ENCODE measurements at regions not wholly inside any gene's neighbourhood (a gene's known extent, or its start where the extent isn't known, plus 50 kb on each side); places are given as distances from the start of the nearest gene placed in this dataset.

- H3K9ac ChIP-seq (ENCODE audit: insufficient read length, low read depth): peak overlapping the region; percentile 63
- TF ChIP-seq YY1 (IDR thresholded peaks at IDR 0.05; ENCODE audit: insufficient read depth, insufficient read length) (no peak), ZNF274 (IDR thresholded peaks at IDR 0.05; ENCODE audit: low read depth, low read length) (no peak), SUZ12 (IDR thresholded peaks at IDR 0.05; ENCODE audit: extremely low read depth, insufficient read depth, insufficient read length) (no peak)
- H3K27me3 ChIP-seq (ENCODE audit: insufficient read depth, insufficient read length): no peaks in the 10 kb centered on the region
- peaks cover 3% of the 10 kb centered on the region for H3K4me1 ChIP-seq (ENCODE audit: insufficient read depth, insufficient read length)
- H3K4me3 ChIP-seq (ENCODE audit: insufficient read length, low read depth): peak overlapping the region; percentile 53
- no peaks in the 10 kb centered on the region for H3K9me3 ChIP-seq (ENCODE audit: insufficient read depth, low read length)
- peaks cover 4% of the 10 kb centered on the region for H3K36me3 ChIP-seq (ENCODE audit: insufficient read depth, insufficient read length, low read length)
- peak; percentile 98 for DNase-seq (ENCODE audit: low read depth, low spot score)
Measured at GRCh38 chr7:66413379-66414114, 208.4 kb downstream of the TPST1 start.

GRCh38 chr7:66415659-66416265, 210.6 kb downstream of the TPST1 start:
- peaks cover under 1% of the 10 kb centered on the region for H3K36me3 ChIP-seq (ENCODE audit: insufficient read depth, insufficient read length, low read length)
- peaks cover 3% of the 10 kb centered on the region for H3K4me1 ChIP-seq (ENCODE audit: insufficient read depth, insufficient read length)
- DNase-seq (ENCODE audit: low read depth, low spot score): no peak
- H3K27me3 ChIP-seq (ENCODE audit: insufficient read depth, insufficient read length): no peaks in the 10 kb centered on the region
- H3K9ac ChIP-seq (ENCODE audit: insufficient read length, low read depth): no peak overlapping the region
- H3K9me3 ChIP-seq (ENCODE audit: insufficient read depth, low read length): no peaks in the 10 kb centered on the region
- TF ChIP-seq SUZ12 (IDR thresholded peaks at IDR 0.05; ENCODE audit: extremely low read depth, insufficient read depth, insufficient read length): no peak
- TF ChIP-seq YY1 (IDR thresholded peaks at IDR 0.05; ENCODE audit: insufficient read depth, insufficient read length): no peak
- TF ChIP-seq ZNF274 (IDR thresholded peaks at IDR 0.05; ENCODE audit: low read depth, low read length): no peak
- H3K4me3 ChIP-seq (ENCODE audit: insufficient read length, low read depth): no peak overlapping the region

GRCh38 chr7:66418537-66418936, 210.1 kb upstream of the KCTD7 start:
- TF ChIP-seq SUZ12 (IDR thresholded peaks at IDR 0.05; ENCODE audit: extremely low read depth, insufficient read depth, insufficient read length): no peak
- TF ChIP-seq YY1 (IDR thresholded peaks at IDR 0.05; ENCODE audit: insufficient read depth, insufficient read length): no peak
- TF ChIP-seq ZNF274 (IDR thresholded peaks at IDR 0.05; ENCODE audit: low read depth, low read length): no peak
- H3K9me3 ChIP-seq (ENCODE audit: insufficient read depth, low read length): no peaks in the 10 kb centered on the region

GRCh38 chr7:66419210-66419609, 209.5 kb upstream of the KCTD7 start:
- Histone ChIP-seq H3K9ac (ENCODE audit: insufficient read length, low read depth) (no peak overlapping the region), H3K36me3 (ENCODE audit: insufficient read depth, insufficient read length, low read length) (peaks cover 4% of the 10 kb centered on the region), H3K4me1 (ENCODE audit: insufficient read depth, insufficient read length) (no peaks in the 10 kb centered on the region), H3K9me3 (ENCODE audit: insufficient read depth, low read length) (no peaks in the 10 kb centered on the region), H3K4me3 (ENCODE audit: insufficient read length, low read depth) (no peak overlapping the region), H3K27me3 (ENCODE audit: insufficient read depth, insufficient read length) (no peaks in the 10 kb centered on the region)
- TF ChIP-seq ZNF274 (IDR thresholded peaks at IDR 0.05; ENCODE audit: low read depth, low read length): no peak
- no peak for TF ChIP-seq SUZ12 (IDR thresholded peaks at IDR 0.05; ENCODE audit: extremely low read depth, insufficient read depth, insufficient read length)
- TF ChIP-seq YY1 (IDR thresholded peaks at IDR 0.05; ENCODE audit: insufficient read depth, insufficient read length): no peak
- no peak for DNase-seq (ENCODE audit: low read depth, low spot score)

More at GRCh38 chr7:66418537-66418936, 210.1 kb upstream of the KCTD7 start:
- Histone ChIP-seq H3K36me3 (ENCODE audit: insufficient read depth, insufficient read length, low read length) (peaks cover 2% of the 10 kb centered on the region), H3K9ac (ENCODE audit: insufficient read length, low read depth) (no peak overlapping the region), H3K4me3 (ENCODE audit: insufficient read length, low read depth) (no peak overlapping the region), H3K27me3 (ENCODE audit: insufficient read depth, insufficient read length) (no peaks in the 10 kb centered on the region), H3K4me1 (ENCODE audit: insufficient read depth, insufficient read length) (peaks cover 3% of the 10 kb centered on the region)
- no peak for DNase-seq (ENCODE audit: low read depth, low spot score)

- Histone ChIP-seq H3K4me1 (ENCODE audit: insufficient read depth, insufficient read length) (no peaks in the 10 kb centered on the region), H3K36me3 (ENCODE audit: insufficient read depth, insufficient read length, low read length) (peaks cover 9% of the 10 kb centered on the region), H3K9me3 (ENCODE audit: insufficient read depth, low read length) (no peaks in the 10 kb centered on the region), H3K4me3 (ENCODE audit: insufficient read length, low read depth) (no peak overlapping the region), H3K27me3 (ENCODE audit: insufficient read depth, insufficient read length) (no peaks in the 10 kb centered on the region), H3K9ac (ENCODE audit: insufficient read length, low read depth) (no peak overlapping the region)
- no peak for DNase-seq (ENCODE audit: low read depth, low spot score)
- TF ChIP-seq SUZ12 (IDR thresholded peaks at IDR 0.05; ENCODE audit: extremely low read depth, insufficient read depth, insufficient read length) (no peak), ZNF274 (IDR thresholded peaks at IDR 0.05; ENCODE audit: low read depth, low read length) (no peak), YY1 (IDR thresholded peaks at IDR 0.05; ENCODE audit: insufficient read depth, insufficient read length) (no peak)
Measured at GRCh38 chr7:66421830-66422475, 206.7 kb upstream of the KCTD7 start.

- Histone ChIP-seq H3K9me3 (ENCODE audit: insufficient read depth, low read length) (no peaks in the 10 kb centered on the region), H3K27me3 (ENCODE audit: insufficient read depth, insufficient read length) (no peaks in the 10 kb centered on the region), H3K9ac (ENCODE audit: insufficient read length, low read depth) (no peak overlapping the region), H3K4me3 (ENCODE audit: insufficient read length, low read depth) (no peak overlapping the region), H3K4me1 (ENCODE audit: insufficient read depth, insufficient read length) (no peaks in the 10 kb centered on the region), H3K36me3 (ENCODE audit: insufficient read depth, insufficient read length, low read length) (peaks cover 9% of the 10 kb centered on the region)
- TF ChIP-seq ZNF274 (IDR thresholded peaks at IDR 0.05; ENCODE audit: low read depth, low read length) (no peak), SUZ12 (IDR thresholded peaks at IDR 0.05; ENCODE audit: extremely low read depth, insufficient read depth, insufficient read length) (no peak), YY1 (IDR thresholded peaks at IDR 0.05; ENCODE audit: insufficient read depth, insufficient read length) (no peak)
- no peak for DNase-seq (ENCODE audit: low read depth, low spot score)
Measured at GRCh38 chr7:66423729-66424128, 205.0 kb upstream of the KCTD7 start.

- Histone ChIP-seq H3K9ac (ENCODE audit: insufficient read length, low read depth) (no peak overlapping the region), H3K36me3 (ENCODE audit: insufficient read depth, insufficient read length, low read length) (peaks cover 9% of the 10 kb centered on the region), H3K4me3 (ENCODE audit: insufficient read length, low read depth) (no peak overlapping the region), H3K27me3 (ENCODE audit: insufficient read depth, insufficient read length) (no peaks in the 10 kb centered on the region), H3K4me1 (ENCODE audit: insufficient read depth, insufficient read length) (no peaks in the 10 kb centered on the region), H3K9me3 (ENCODE audit: insufficient read depth, low read length) (no peaks in the 10 kb centered on the region)
- no peak for TF ChIP-seq SUZ12 (IDR thresholded peaks at IDR 0.05; ENCODE audit: extremely low read depth, insufficient read depth, insufficient read length)
- TF ChIP-seq YY1 (IDR thresholded peaks at IDR 0.05; ENCODE audit: insufficient read depth, insufficient read length): no peak
- TF ChIP-seq ZNF274 (IDR thresholded peaks at IDR 0.05; ENCODE audit: low read depth, low read length): no peak
- DNase-seq (ENCODE audit: low read depth, low spot score): no peak
Measured at GRCh38 chr7:66426332-66426731, 202.3 kb upstream of the KCTD7 start.
